Fibroblast of lung (primary cell): ENCODE measurements at regions not wholly inside any gene's neighbourhood (a gene's known extent, or its start where the extent isn't known, plus 50 kb on each side); places are given as distances from the start of the nearest gene placed in this dataset.

Experiments used
- DNase-seq, 2 donors: peaks; one replicate each; pipeline versions ENCODE4 v3.0.0 to v3.0.0-alpha.2; 2010; ENCODE audit warnings: low read depth in 2 of 2
- H2AFZ ChIP-seq: 2 replicates; pipeline ENCODE4 v1.5.1; 2012; ENCODE audit warnings: low read length, control low read depth, inconsistent platforms
- H3K27ac ChIP-seq: 2 replicates; pipeline ENCODE4 v1.5.1; 2011; ENCODE audit warnings: low read length, control low read depth; ENCODE audit not compliant: insufficient read depth
- H3K27me3 ChIP-seq: 2 replicates; pipeline ENCODE4 v1.5.1; 2011; ENCODE audit warnings: mild to moderate bottlenecking, low read length; ENCODE audit not compliant: control insufficient read depth, insufficient read depth
- H3K36me3 ChIP-seq: 2 replicates; pipeline ENCODE4 v1.5.1; 2011; ENCODE audit warnings: low read length; ENCODE audit not compliant: control insufficient read depth, insufficient read depth
- H3K4me1 ChIP-seq: 2 replicates; pipeline ENCODE4 v1.5.1; 2011; ENCODE audit warnings: low read length; ENCODE audit not compliant: control insufficient read depth, insufficient read depth; ENCODE audit errors: extremely low read depth
- H3K4me2 ChIP-seq: 2 replicates; pipeline ENCODE4 v1.5.1; 2011; ENCODE audit warnings: low read length, control low read depth; ENCODE audit not compliant: insufficient read depth; ENCODE audit errors: extremely low read depth
- H3K4me3 ChIP-seq, 4 experiments: fragments of 200-600 bp in 1 of 4; sonication (generic) in 1 of 4; replicated peaks in 1 of 4; 2 replicates each; pipeline ENCODE4 v1.5.1; 2011 to 2016; ENCODE audit warnings: low read length in 4 of 4, low read depth in 3 of 4, mild to moderate bottlenecking in 3 of 4, control low read depth in 2 of 4, inconsistent platforms in 1 of 4, mixed read lengths in 1 of 4; ENCODE audit not compliant: insufficient read depth in 1 of 4; ENCODE audit errors: control extremely low read depth in 1 of 4
- H3K79me2 ChIP-seq: 2 replicates; pipeline ENCODE4 v1.5.1; 2012; ENCODE audit warnings: mild to moderate bottlenecking, low read length, inconsistent platforms; ENCODE audit not compliant: control insufficient read depth, insufficient read depth
- H3K9ac ChIP-seq: 2 replicates; pipeline ENCODE4 v1.5.1; 2011; ENCODE audit warnings: mild to moderate bottlenecking, low read length, control low read depth; ENCODE audit not compliant: insufficient read depth
- H3K9me3 ChIP-seq: 2 replicates; pipeline ENCODE4 v1.5.1; 2012; ENCODE audit warnings: low read depth, low read length; ENCODE audit not compliant: control insufficient read depth, insufficient read depth
- H4K20me1 ChIP-seq: 2 replicates; pipeline ENCODE4 v1.5.1; 2011; ENCODE audit warnings: low read length; ENCODE audit not compliant: control insufficient read depth, insufficient read depth; ENCODE audit errors: extremely low read depth
- CTCF ChIP-seq, 2 donors: IDR thresholded peaks in 1 of 2; conservative IDR thresholded peaks in 1 of 2; 1 replicate in 1 of 2; 2 replicates in 1 of 2; pipeline ENCODE4 v1.5.1; 2011 to 2012; ENCODE audit warnings: low read length in 2 of 2, control low read depth in 1 of 2, inconsistent platforms in 1 of 2, low read depth in 1 of 2, mild to moderate bottlenecking in 1 of 2
- EZH2 ChIP-seq: IDR thresholded peaks from 2 replicates; pipeline ENCODE4 v1.5.1; 2012; ENCODE audit warnings: low read length, control low read depth, mild to moderate bottlenecking; ENCODE audit errors: missing control alignments

GRCh38 chr11:105469931-105470330, 139.9 kb upstream of the GRIA4 start:
- no peaks in the 10 kb centered on the region for H3K27me3 ChIP-seq
- no peak overlapping the region for H3K9ac ChIP-seq
- no peak for DNase-seq
- no peak overlapping the region for H3K4me2 ChIP-seq
- no peaks in the 10 kb centered on the region for H4K20me1 ChIP-seq
- no peaks in the 10 kb centered on the region for H3K9me3 ChIP-seq
- no peak overlapping the region for H2AFZ ChIP-seq
- no peaks in the 10 kb centered on the region for H3K79me2 ChIP-seq
- H3K27ac ChIP-seq = no peak overlapping the region
- H3K4me1 ChIP-seq = no peaks in the 10 kb centered on the region
- no peak for TF ChIP-seq EZH2
- no peak for TF ChIP-seq CTCF (conservative IDR thresholded peaks at IDR 0.05 in 1 of 2, IDR thresholded peaks at IDR 0.05 in 1 of 2; ENCODE audit: low read depth in 1 of 2, low read length in 2 of 2)
- H3K36me3 ChIP-seq = no peaks in the 10 kb centered on the region
- H3K4me3 ChIP-seq = no peak overlapping the region

- no peaks in the 10 kb centered on the region for H3K4me1 ChIP-seq
- H3K4me2 ChIP-seq = no peak overlapping the region
- H3K4me3 ChIP-seq = no peak overlapping the region
- no peak for DNase-seq
- H3K79me2 ChIP-seq = no peaks in the 10 kb centered on the region
- no peaks in the 10 kb centered on the region for H3K27me3 ChIP-seq
- no peaks in the 10 kb centered on the region for H3K36me3 ChIP-seq
- no peaks in the 10 kb centered on the region for H3K9me3 ChIP-seq
- no peak for TF ChIP-seq CTCF (conservative IDR thresholded peaks at IDR 0.05 in 1 of 2, IDR thresholded peaks at IDR 0.05 in 1 of 2; ENCODE audit: low read depth in 1 of 2, low read length in 2 of 2)
- TF ChIP-seq EZH2 = no peak
- H3K27ac ChIP-seq = no peak overlapping the region
- H2AFZ ChIP-seq = no peak overlapping the region
- no peaks in the 10 kb centered on the region for H4K20me1 ChIP-seq
- no peak overlapping the region for H3K9ac ChIP-seq
Measured at GRCh38 chr11:105468154-105468553, 141.7 kb upstream of the GRIA4 start.

GRCh38 chr11:105466582-105467228, 143.2 kb upstream of the GRIA4 start:
- no peaks in the 10 kb centered on the region for H3K9me3 ChIP-seq
- H4K20me1 ChIP-seq = no peaks in the 10 kb centered on the region
- no peak overlapping the region for H3K9ac ChIP-seq
- H3K4me1 ChIP-seq = no peaks in the 10 kb centered on the region
- TF ChIP-seq CTCF (conservative IDR thresholded peaks at IDR 0.05 in 1 of 2, IDR thresholded peaks at IDR 0.05 in 1 of 2; ENCODE audit: low read depth in 1 of 2, low read length in 2 of 2) = no peak
- TF ChIP-seq EZH2 = no peak
- H3K4me2 ChIP-seq = no peak overlapping the region
- H3K79me2 ChIP-seq = no peaks in the 10 kb centered on the region
- H3K36me3 ChIP-seq = no peaks in the 10 kb centered on the region
- H2AFZ ChIP-seq = no peak overlapping the region
- no peak overlapping the region for H3K27ac ChIP-seq
- H3K4me3 ChIP-seq = no peak overlapping the region
- DNase-seq = peak; percentile 67 to 78
- no peaks in the 10 kb centered on the region for H3K27me3 ChIP-seq
